Esophagus (tissue), 2 donors: ENCODE measurements at regions not wholly inside any gene's neighbourhood (a gene's known extent, or its start where the extent isn't known, plus 50 kb on each side); places are given as distances from the start of the nearest gene placed in this dataset.
A peak's percentile ranks its signal among the peaks of the same experiment; 100 is the strongest.

Experiments
- H3K27ac ChIP-seq, 2 donors: one replicate each; pipeline ENCODE4 v1.5.1; 2013; ENCODE audit warnings: low read depth in 2 of 2, mild to moderate bottlenecking in 2 of 2, inconsistent platforms in 1 of 2, low read length in 1 of 2, moderate library complexity in 1 of 2
- H3K27me3 ChIP-seq, 2 donors: one replicate each; pipeline ENCODE4 v1.6.1; 2013; ENCODE audit warnings: low read length in 2 of 2, control low read depth in 1 of 2, mild to moderate bottlenecking in 1 of 2; ENCODE audit not compliant: insufficient read depth in 2 of 2, control insufficient read depth in 1 of 2
- H3K36me3 ChIP-seq, 2 donors: one replicate each; pipeline ENCODE4 v1.6.1; 2013; ENCODE audit warnings: low read length in 1 of 2; ENCODE audit not compliant: control insufficient read depth in 2 of 2, insufficient read depth in 2 of 2
- H3K4me1 ChIP-seq, 2 donors: one replicate each; pipeline ENCODE4 v1.6.1; 2013; ENCODE audit warnings: low read length in 1 of 2; ENCODE audit not compliant: control insufficient read depth in 2 of 2, insufficient read depth in 2 of 2
- H3K4me3 ChIP-seq, 2 donors: one replicate each; pipeline ENCODE4 v1.5.1; 2013; ENCODE audit warnings: low read length in 2 of 2, mild to moderate bottlenecking in 2 of 2, low read depth in 1 of 2, moderate library complexity in 1 of 2
- H3K9me3 ChIP-seq, 2 donors: one replicate each; pipeline ENCODE4 v1.6.1; 2013; ENCODE audit warnings: mild to moderate bottlenecking in 2 of 2, low read depth in 1 of 2, low read length in 1 of 2, moderate library complexity in 1 of 2; ENCODE audit not compliant: control insufficient read depth in 2 of 2, insufficient read depth in 1 of 2
- WGBS, 2 donors: extraction: QIAGEN DNeasy Blood & Tissue Kit; methylation state at CpG; one replicate each; pipeline ENCODE4 v1.1.7; 2013; 5-methylcytosine and 5-hydroxymethylcytosine counted together
- donor health status: healthy with polysubstance abuse.
- donor health status: Bipolar disorder and iron deficiency.

- H3K4me1 ChIP-seq, result peaks cover 5% of the 10 kb centered on the region in 2 donors
- no peaks in the 10 kb centered on the region for H3K27me3 ChIP-seq
- H3K36me3 ChIP-seq, result no peaks in the 10 kb centered on the region
- H3K27ac ChIP-seq, result no peak overlapping the region
- 91 to 98% methylated on average over 5 of the region's 5 CpGs for WGBS, 2 donors
- H3K4me3 ChIP-seq, result no peak overlapping the region
- no peaks in the 10 kb centered on the region for H3K9me3 ChIP-seq
These were observed 72.2 kb upstream of the FUCA2 start for GRCh38 chr6:143583542-143584327.

DNA sequence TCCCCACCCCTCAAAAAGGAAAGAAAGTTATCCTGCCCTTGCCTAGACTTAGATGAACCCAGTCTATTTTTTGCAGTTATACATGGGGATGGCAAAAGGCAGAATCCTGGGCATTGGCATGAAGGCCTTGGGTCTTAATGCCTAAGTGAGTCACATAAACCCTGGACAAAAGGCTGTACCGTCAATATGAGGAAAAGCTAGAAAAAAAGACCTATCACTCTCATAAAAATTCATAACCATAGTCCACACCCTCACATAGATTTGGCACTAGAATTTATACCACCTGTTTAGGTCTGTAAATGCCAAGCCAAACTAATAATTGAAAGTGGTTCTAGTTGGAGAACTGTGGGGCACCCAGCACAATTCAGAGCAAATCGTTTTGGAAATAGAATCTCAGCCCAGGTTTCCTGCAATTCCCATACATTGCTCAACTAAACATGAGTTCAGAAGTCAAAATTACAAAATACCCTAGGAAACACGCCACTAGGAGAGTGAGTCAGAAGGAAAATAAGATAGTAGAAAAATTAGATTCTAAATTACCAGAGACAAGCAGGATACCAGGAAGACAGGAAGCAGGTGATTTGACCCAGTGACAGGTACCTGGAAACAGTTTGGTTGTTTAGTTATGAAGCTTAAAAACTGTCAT is 70.4 kb upstream of the FUCA2 start:
- Histone ChIP-seq H3K27ac (peak overlapping the region in 1 of 2 donors; percentile 9), H3K4me1 (peaks cover 5% of the 10 kb centered on the region in 2 donors), H3K27me3 (no peaks in the 10 kb centered on the region), H3K9me3 (no peaks in the 10 kb centered on the region), H3K36me3 (no peaks in the 10 kb centered on the region), H3K4me3 (no peak overlapping the region)
- WGBS, 2 donors, result 49 to 53% methylated on average over 3 of the region's 3 CpGs

DNA sequence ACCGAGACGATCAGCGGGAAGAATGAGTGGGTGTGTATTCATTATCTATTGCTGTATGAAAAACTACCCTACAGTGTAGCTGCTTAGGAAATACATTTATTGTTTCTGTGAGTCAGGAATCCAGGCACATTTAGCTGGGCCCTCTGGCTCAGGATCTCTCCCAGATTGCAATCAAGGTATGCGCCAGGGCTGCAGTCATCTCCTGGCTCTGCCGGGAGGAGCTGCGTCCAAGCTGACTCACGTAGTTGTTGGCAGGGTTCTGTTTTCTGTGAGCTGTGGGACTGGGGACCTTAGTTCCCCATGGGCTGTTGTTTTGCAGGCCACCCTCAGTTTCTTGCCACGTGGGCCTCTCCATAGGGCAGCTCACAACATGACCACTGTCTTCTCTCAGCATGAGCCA is 68.2 kb upstream of the FUCA2 start:
- H3K4me3 ChIP-seq, result no peak overlapping the region
- H3K27me3 ChIP-seq, result no peaks in the 10 kb centered on the region
- peak overlapping the region in 1 of 2 donors; percentile 9 for H3K27ac ChIP-seq
- H3K4me1 ChIP-seq, result peaks cover 5% of the 10 kb centered on the region in 2 donors
- no peaks in the 10 kb centered on the region for H3K9me3 ChIP-seq
- WGBS, 2 donors, result 52 to 60% methylated on average over 8 of the region's 8 CpGs
- H3K36me3 ChIP-seq, result no peaks in the 10 kb centered on the region

GRCh38 chr6:143578054-143578453 is 66.5 kb upstream of the FUCA2 start:
- 48 to 74% methylated on average over 2 of the region's 2 CpGs for WGBS, 2 donors
- Histone ChIP-seq H3K36me3 (no peaks in the 10 kb centered on the region), H3K9me3 (no peaks in the 10 kb centered on the region), H3K4me3 (no peak overlapping the region), H3K4me1 (peaks cover 5% of the 10 kb centered on the region in 2 donors), H3K27ac (no peak overlapping the region), H3K27me3 (no peaks in the 10 kb centered on the region)

GRCh38 chr6:143575901-143576426 is 64.4 kb upstream of the FUCA2 start:
- H3K27me3 ChIP-seq, result no peaks in the 10 kb centered on the region
- H3K27ac ChIP-seq, result no peak overlapping the region
- 81 to 87% methylated on average over 6 of the region's 6 CpGs for WGBS, 2 donors
- no peaks in the 10 kb centered on the region for H3K9me3 ChIP-seq
- H3K4me1 ChIP-seq, result peaks cover 2 to 5% of the 10 kb centered on the region in 2 donors
- H3K36me3 ChIP-seq, result no peaks in the 10 kb centered on the region
- no peak overlapping the region for H3K4me3 ChIP-seq

- no peaks in the 10 kb centered on the region for H3K9me3 ChIP-seq
- H3K36me3 ChIP-seq, result no peaks in the 10 kb centered on the region
- no peak overlapping the region for H3K27ac ChIP-seq
- H3K4me3 ChIP-seq, result no peak overlapping the region
- H3K4me1 ChIP-seq, result peaks cover 2 to 5% of the 10 kb centered on the region in 2 donors
- no peaks in the 10 kb centered on the region for H3K27me3 ChIP-seq
- WGBS, 2 donors, result 2 to 10% methylated on average over 5 of the region's 5 CpGs
These were observed 63.9 kb upstream of the FUCA2 start for GRCh38 chr6:143575440-143575839.

DNA sequence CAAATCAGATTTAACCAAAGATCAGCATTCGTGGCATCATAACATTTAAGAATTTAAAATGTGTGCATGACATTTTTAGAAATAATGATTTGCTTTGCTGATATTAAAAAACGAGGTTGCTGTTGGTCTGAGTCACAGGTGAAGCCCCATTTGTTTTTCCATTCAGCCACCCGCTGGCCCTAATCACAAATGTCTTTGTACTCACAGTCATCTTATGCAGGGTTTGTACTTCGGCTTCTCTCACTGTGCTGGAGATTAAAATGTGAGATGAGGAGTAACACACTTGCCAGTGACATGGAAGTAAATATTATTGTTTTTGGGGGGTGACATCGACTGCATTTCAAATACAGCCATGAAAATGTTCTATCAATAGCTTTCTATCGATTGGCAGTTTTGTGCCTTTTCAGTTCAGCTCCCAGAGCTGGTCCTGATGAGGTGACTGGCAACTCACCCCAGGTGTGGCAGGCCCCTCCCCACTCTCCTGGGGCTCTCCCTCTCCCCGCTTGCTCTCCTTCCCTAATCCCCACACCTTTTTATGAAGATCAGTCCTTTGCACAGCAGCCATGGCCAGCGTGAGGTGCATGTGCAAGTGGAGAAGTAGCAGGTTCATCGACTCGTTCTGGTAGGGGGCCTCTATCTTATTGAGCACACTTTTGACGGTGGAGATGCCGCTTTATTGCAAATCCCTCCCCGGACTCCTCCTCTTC is 58.8 kb upstream of the FUCA2 start:
- no peak overlapping the region for H3K4me3 ChIP-seq
- no peaks in the 10 kb centered on the region for H3K36me3 ChIP-seq
- WGBS, 2 donors, result 64 to 76% methylated on average over 13 of the region's 13 CpGs
- no peak overlapping the region for H3K27ac ChIP-seq
- H3K9me3 ChIP-seq, result no peaks in the 10 kb centered on the region
- H3K27me3 ChIP-seq, result no peaks in the 10 kb centered on the region
- H3K4me1 ChIP-seq, result no peaks in the 10 kb centered on the region

DNA sequence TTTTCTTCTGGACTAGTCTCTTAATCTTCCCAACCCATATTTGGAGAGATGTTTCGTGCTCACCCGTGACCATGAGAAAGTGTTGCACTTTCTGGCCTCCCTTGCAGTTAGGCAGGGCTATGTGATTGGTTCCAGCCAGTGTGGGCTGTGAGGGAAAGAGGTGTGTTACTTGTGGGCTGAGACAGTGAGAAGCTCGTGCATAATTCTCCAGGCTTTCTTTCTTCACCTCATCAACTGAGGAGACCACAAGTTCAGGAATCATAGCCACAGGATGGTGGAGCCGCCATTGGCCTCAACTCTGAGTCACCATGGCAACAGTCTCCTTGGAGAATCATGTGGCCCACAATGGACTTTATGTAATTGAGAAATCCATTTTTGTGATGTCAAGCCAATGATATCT is 57.5 kb upstream of the FUCA2 start:
- H3K36me3 ChIP-seq, result no peaks in the 10 kb centered on the region
- H3K9me3 ChIP-seq, result no peaks in the 10 kb centered on the region
- 62 to 73% methylated on average over 4 of the region's 4 CpGs for WGBS, 2 donors
- H3K4me3 ChIP-seq, result no peak overlapping the region
- no peaks in the 10 kb centered on the region for H3K27me3 ChIP-seq
- peak overlapping the region in 1 of 2 donors; percentile 4 for H3K27ac ChIP-seq
- no peaks in the 10 kb centered on the region for H3K4me1 ChIP-seq

- Histone ChIP-seq H3K27me3 (no peaks in the 10 kb centered on the region), H3K9me3 (no peaks in the 10 kb centered on the region), H3K4me1 (no peaks in the 10 kb centered on the region), H3K4me3 (no peak overlapping the region), H3K27ac (no peak overlapping the region), H3K36me3 (no peaks in the 10 kb centered on the region)
- WGBS, 2 donors, result 76 to 79% methylated on average over 6 of the region's 6 CpGs
These were observed 53.0 kb upstream of the FUCA2 start for GRCh38 chr6:143564484-143565017.
